ENCODE measurements at regions not wholly inside any gene's neighbourhood (a gene's known extent, or its start where the extent isn't known, plus 50 kb on each side); places are given as distances from the start of the nearest gene placed in this dataset.

DNA sequence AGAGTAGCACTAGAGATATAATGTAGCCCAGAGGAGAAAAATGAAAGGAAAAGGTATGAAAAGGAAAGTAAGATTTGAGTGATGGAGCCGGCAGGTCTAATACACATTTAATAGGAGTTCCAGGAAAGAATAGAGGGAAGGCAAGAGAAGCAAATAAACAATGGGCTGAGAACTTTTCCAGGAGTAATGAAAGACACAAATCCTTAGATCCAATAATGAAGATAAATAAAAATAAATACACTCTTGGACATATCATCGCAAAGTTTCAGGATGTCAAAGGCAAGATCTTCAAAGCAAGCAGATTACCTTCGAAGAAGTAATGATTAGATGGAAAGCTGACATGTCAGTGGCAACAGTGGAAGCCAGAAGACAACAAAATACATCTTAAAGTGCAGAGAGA is 102.0 kb upstream of the YWHAQ start:
- TF ChIP-seq, protein P1, sequence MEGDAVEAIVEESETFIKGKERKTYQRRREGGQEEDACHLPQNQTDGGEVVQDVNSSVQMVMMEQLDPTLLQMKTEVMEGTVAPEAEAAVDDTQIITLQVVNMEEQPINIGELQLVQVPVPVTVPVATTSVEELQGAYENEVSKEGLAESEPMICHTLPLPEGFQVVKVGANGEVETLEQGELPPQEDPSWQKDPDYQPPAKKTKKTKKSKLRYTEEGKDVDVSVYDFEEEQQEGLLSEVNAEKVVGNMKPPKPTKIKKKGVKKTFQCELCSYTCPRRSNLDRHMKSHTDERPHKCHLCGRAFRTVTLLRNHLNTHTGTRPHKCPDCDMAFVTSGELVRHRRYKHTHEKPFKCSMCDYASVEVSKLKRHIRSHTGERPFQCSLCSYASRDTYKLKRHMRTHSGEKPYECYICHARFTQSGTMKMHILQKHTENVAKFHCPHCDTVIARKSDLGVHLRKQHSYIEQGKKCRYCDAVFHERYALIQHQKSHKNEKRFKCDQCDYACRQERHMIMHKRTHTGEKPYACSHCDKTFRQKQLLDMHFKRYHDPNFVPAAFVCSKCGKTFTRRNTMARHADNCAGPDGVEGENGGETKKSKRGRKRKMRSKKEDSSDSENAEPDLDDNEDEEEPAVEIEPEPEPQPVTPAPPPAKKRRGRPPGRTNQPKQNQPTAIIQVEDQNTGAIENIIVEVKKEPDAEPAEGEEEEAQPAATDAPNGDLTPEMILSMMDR (IDR thresholded peaks at IDR 0.05) = no peak
- no peak overlapping the region for H3K4me3 ChIP-seq (ENCODE audit: low read depth, low read length)

DNA sequence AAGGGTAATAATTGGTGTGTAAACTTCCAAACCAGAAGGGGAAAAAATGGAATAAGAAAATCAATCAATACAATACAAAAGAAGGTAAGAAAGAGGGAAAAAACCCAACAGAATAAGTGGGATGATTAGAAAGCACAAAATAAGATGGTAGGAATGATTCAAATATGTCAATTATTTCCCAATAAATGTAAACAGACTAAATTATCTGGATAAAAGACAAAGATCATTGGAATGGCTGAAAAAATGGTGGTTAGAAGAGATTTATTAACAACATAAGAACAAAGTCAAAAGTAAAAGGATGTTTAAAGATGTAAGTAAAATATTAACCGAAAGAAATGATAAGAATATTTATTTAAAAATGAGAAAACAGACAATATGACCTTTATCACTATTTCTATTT is 103.5 kb upstream of the YWHAQ start:
- Histone ChIP-seq H3K27me3 (ENCODE audit: control insufficient read depth, insufficient read depth, low read length) (no peaks in the 10 kb centered on the region), H2AFZ (no peak overlapping the region), H3K4me3 (ENCODE audit: low read depth, low read length) (no peak overlapping the region), H3K9ac (no peak overlapping the region), H3K9me3 (ENCODE audit: control insufficient read depth, low read length) (no peaks in the 10 kb centered on the region), H3K4me1 (no peaks in the 10 kb centered on the region), H3K4me2 (ENCODE audit: low read length) (no peak overlapping the region), H3K36me3 (ENCODE audit: control insufficient read depth, insufficient read depth, low read length) (no peaks in the 10 kb centered on the region), H3K79me2 (no peaks in the 10 kb centered on the region), H3K27ac (no peak overlapping the region)
- TF ChIP-seq, protein P1 (IDR thresholded peaks at IDR 0.05) = no peak

More for the DNA sequence above, 102.0 kb upstream of the YWHAQ start:
- Histone ChIP-seq H3K79me2 (no peaks in the 10 kb centered on the region), H3K36me3 (ENCODE audit: control insufficient read depth, insufficient read depth, low read length) (no peaks in the 10 kb centered on the region), H2AFZ (no peak overlapping the region), H3K27me3 (ENCODE audit: control insufficient read depth, insufficient read depth, low read length) (no peaks in the 10 kb centered on the region), H3K4me1 (no peaks in the 10 kb centered on the region), H3K27ac (no peak overlapping the region), H3K9ac (no peak overlapping the region), H3K9me3 (ENCODE audit: control insufficient read depth, low read length) (no peaks in the 10 kb centered on the region), H3K4me2 (ENCODE audit: low read length) (no peak overlapping the region)

GRCh38 chr2:9735335-9735734 is 104.5 kb upstream of the YWHAQ start:
- Histone ChIP-seq H3K36me3 (ENCODE audit: control insufficient read depth, insufficient read depth, low read length) (no peaks in the 10 kb centered on the region), H3K27me3 (ENCODE audit: control insufficient read depth, insufficient read depth, low read length) (no peaks in the 10 kb centered on the region), H3K4me1 (no peaks in the 10 kb centered on the region), H3K4me3 (ENCODE audit: low read depth, low read length) (no peak overlapping the region), H2AFZ (no peak overlapping the region), H3K27ac (no peak overlapping the region), H3K4me2 (ENCODE audit: low read length) (no peak overlapping the region), H3K9me3 (ENCODE audit: control insufficient read depth, low read length) (no peaks in the 10 kb centered on the region), H3K79me2 (no peaks in the 10 kb centered on the region), H3K9ac (no peak overlapping the region)
- TF ChIP-seq, protein P1 (IDR thresholded peaks at IDR 0.05) = no peak

- H3K4me2 ChIP-seq (ENCODE audit: low read length) = no peak overlapping the region
- TF ChIP-seq, protein P1 (IDR thresholded peaks at IDR 0.05) = no peak
- H3K4me1 ChIP-seq = no peaks in the 10 kb centered on the region
- H3K9me3 ChIP-seq (ENCODE audit: control insufficient read depth, low read length) = no peaks in the 10 kb centered on the region
- no peaks in the 10 kb centered on the region for H3K79me2 ChIP-seq
- no peaks in the 10 kb centered on the region for H3K36me3 ChIP-seq (ENCODE audit: control insufficient read depth, insufficient read depth, low read length)
- no peak overlapping the region for H3K4me3 ChIP-seq (ENCODE audit: low read depth, low read length)
- no peak overlapping the region for H2AFZ ChIP-seq
- no peaks in the 10 kb centered on the region for H3K27me3 ChIP-seq (ENCODE audit: control insufficient read depth, insufficient read depth, low read length)
- no peak overlapping the region for H3K27ac ChIP-seq
- no peak overlapping the region for H3K9ac ChIP-seq
These were observed 105.2 kb upstream of the YWHAQ start for GRCh38 chr2:9736021-9736420.

DNA sequence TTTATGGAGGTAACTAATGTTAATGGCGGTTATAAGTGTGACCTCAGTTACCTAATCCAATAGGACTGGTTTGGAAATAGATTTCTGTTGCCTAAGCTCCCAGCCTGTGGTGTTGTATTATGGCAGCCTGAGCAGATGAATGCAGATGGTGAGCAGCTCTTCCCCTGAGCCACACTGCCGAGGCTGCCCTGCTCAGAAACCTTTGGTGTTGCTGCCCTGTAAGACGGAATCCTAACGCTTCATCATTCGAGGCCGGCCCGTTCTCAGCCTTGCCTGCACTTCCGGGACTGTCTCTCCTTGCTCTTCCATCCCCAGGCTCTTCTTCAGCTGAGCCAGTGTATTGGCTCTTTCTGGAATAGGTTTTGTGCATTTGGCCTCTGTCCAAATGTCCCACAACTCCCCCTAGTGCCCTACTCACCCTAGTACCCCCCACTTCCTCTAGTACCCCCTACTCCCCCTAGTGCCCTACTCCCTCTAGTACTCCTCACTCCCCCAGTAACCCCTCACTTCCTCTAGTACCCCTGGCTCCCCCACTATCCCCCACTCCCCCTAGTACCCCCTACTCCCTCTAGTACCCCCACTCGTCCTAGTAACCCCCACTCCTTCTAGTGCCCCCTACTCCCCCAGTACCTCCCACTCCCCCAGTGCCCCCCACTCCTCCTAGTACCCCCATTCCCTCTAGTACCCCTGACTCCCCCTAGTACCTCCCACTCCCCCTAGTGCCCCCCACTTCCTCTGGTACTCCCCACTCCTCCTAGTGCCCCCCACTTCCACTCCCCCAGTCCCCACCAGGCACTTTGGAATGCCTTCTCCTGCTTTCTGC is 106.0 kb upstream of the TAF1B start:
- Histone ChIP-seq H3K9ac (no peak overlapping the region), H3K4me1 (no peaks in the 10 kb centered on the region), H3K27ac (no peak overlapping the region), H3K4me3 (ENCODE audit: low read depth, low read length) (no peak overlapping the region), H3K36me3 (ENCODE audit: control insufficient read depth, insufficient read depth, low read length) (no peaks in the 10 kb centered on the region), H3K9me3 (ENCODE audit: control insufficient read depth, low read length) (no peaks in the 10 kb centered on the region), H2AFZ (no peak overlapping the region), H3K27me3 (ENCODE audit: control insufficient read depth, insufficient read depth, low read length) (no peaks in the 10 kb centered on the region), H3K4me2 (ENCODE audit: low read length) (no peak overlapping the region), H3K79me2 (no peaks in the 10 kb centered on the region)
- TF ChIP-seq, protein P1 (IDR thresholded peaks at IDR 0.05) = no peak
